ENCODE measurements at regions not wholly inside any gene's neighbourhood (a gene's known extent, or its start where the extent isn't known, plus 50 kb on each side); places are given as distances from the start of the nearest gene placed in this dataset.
"Not testable (repeated sequence)": the region's sequence is repeated elsewhere in the genome, so short reads cannot be mapped to it uniquely, and the experiment has no call there.

- H3K9ac ChIP-seq (ENCODE audit: low read length): no peak overlapping the region
- no peaks in the 10 kb centered on the region for H3K27me3 ChIP-seq (ENCODE audit: low read depth, low read length)
- TF ChIP-seq EZH2phosphoT487 (IDR thresholded peaks at IDR 0.05; ENCODE audit: low read depth) (no peak), CTCF (IDR thresholded peaks at IDR 0.05; ENCODE audit: low read depth, low read length) (no peak)
- H3K9me3 ChIP-seq (ENCODE audit: insufficient read depth, low read length): no peaks in the 10 kb centered on the region
- no peaks in the 10 kb centered on the region for H3K4me1 ChIP-seq (ENCODE audit: low read length)
- no peak overlapping the region for H2AFZ ChIP-seq (ENCODE audit: low read depth, low read length)
- H3K4me3 ChIP-seq (ENCODE audit: low read length): no peak overlapping the region
- no peaks in the 10 kb centered on the region for H3K79me2 ChIP-seq (ENCODE audit: low read length)
- H3K27ac ChIP-seq (ENCODE audit: low read length): no peak overlapping the region
- no peaks in the 10 kb centered on the region for H3K36me3 ChIP-seq (replicated peaks; ENCODE audit: low read depth, low read length)
- no peak overlapping the region for H3K4me2 ChIP-seq (ENCODE audit: low read length)
- no peaks in the 10 kb centered on the region for H4K20me1 ChIP-seq (ENCODE audit: insufficient read depth, low read length)
Measured at GRCh38 chr2:192901446-192901845, 706.7 kb upstream of the TMEFF2 start.

- Histone ChIP-seq H3K4me2 (ENCODE audit: low read length) (no peak overlapping the region), H3K4me3 (ENCODE audit: low read length) (no peak overlapping the region), H3K9me3 (ENCODE audit: insufficient read depth, low read length) (no peaks in the 10 kb centered on the region), H2AFZ (ENCODE audit: low read depth, low read length) (no peak overlapping the region), H3K27me3 (ENCODE audit: low read depth, low read length) (no peaks in the 10 kb centered on the region), H3K27ac (ENCODE audit: low read length) (no peak overlapping the region), H3K79me2 (ENCODE audit: low read length) (no peaks in the 10 kb centered on the region), H4K20me1 (ENCODE audit: insufficient read depth, low read length) (no peaks in the 10 kb centered on the region), H3K36me3 (replicated peaks; ENCODE audit: low read depth, low read length) (no peaks in the 10 kb centered on the region), H3K4me1 (ENCODE audit: low read length) (no peaks in the 10 kb centered on the region), H3K9ac (ENCODE audit: low read length) (no peak overlapping the region)
- TF ChIP-seq CTCF (IDR thresholded peaks at IDR 0.05; ENCODE audit: low read depth, low read length): no peak
- TF ChIP-seq EZH2phosphoT487 (IDR thresholded peaks at IDR 0.05; ENCODE audit: low read depth): no peak
Measured at GRCh38 chr2:192899466-192899865, 704.7 kb upstream of the TMEFF2 start.

GRCh38 chr2:192893976-192894375, 699.2 kb upstream of the TMEFF2 start:
- H2AFZ ChIP-seq (ENCODE audit: low read depth, low read length); H3K9ac ChIP-seq (ENCODE audit: low read length); H3K27ac ChIP-seq (ENCODE audit: low read length); H3K36me3 ChIP-seq (replicated peaks; ENCODE audit: low read depth, low read length); H3K9me3 ChIP-seq (ENCODE audit: insufficient read depth, low read length); H3K4me2 ChIP-seq (ENCODE audit: low read length); H3K27me3 ChIP-seq (ENCODE audit: low read depth, low read length); H3K4me3 ChIP-seq (ENCODE audit: low read length); H3K4me1 ChIP-seq (ENCODE audit: low read length); H3K79me2 ChIP-seq (ENCODE audit: low read length); H4K20me1 ChIP-seq (ENCODE audit: insufficient read depth, low read length): not testable (repeated sequence)

GRCh38 chr2:192888109-192888508, 693.4 kb upstream of the TMEFF2 start:
- TF ChIP-seq EZH2phosphoT487 (IDR thresholded peaks at IDR 0.05; ENCODE audit: low read depth): no peak
- Histone ChIP-seq H3K4me1 (ENCODE audit: low read length) (no peaks in the 10 kb centered on the region), H3K27ac (ENCODE audit: low read length) (no peak overlapping the region), H3K79me2 (ENCODE audit: low read length) (no peaks in the 10 kb centered on the region), H3K27me3 (ENCODE audit: low read depth, low read length) (no peaks in the 10 kb centered on the region), H3K9me3 (ENCODE audit: insufficient read depth, low read length) (no peaks in the 10 kb centered on the region), H3K9ac (ENCODE audit: low read length) (no peak overlapping the region), H3K36me3 (replicated peaks; ENCODE audit: low read depth, low read length) (no peaks in the 10 kb centered on the region), H4K20me1 (ENCODE audit: insufficient read depth, low read length) (no peaks in the 10 kb centered on the region), H3K4me2 (ENCODE audit: low read length) (no peak overlapping the region), H3K4me3 (ENCODE audit: low read length) (no peak overlapping the region), H2AFZ (ENCODE audit: low read depth, low read length) (no peak overlapping the region)

- Histone ChIP-seq H3K4me1 (ENCODE audit: low read length) (no peaks in the 10 kb centered on the region), H3K79me2 (ENCODE audit: low read length) (no peaks in the 10 kb centered on the region), H3K27me3 (ENCODE audit: low read depth, low read length) (no peaks in the 10 kb centered on the region), H3K9ac (ENCODE audit: low read length) (no peak overlapping the region), H3K27ac (ENCODE audit: low read length) (no peak overlapping the region), H4K20me1 (ENCODE audit: insufficient read depth, low read length) (no peaks in the 10 kb centered on the region), H3K4me3 (ENCODE audit: low read length) (no peak overlapping the region), H3K4me2 (ENCODE audit: low read length) (no peak overlapping the region), H2AFZ (ENCODE audit: low read depth, low read length) (no peak overlapping the region), H3K9me3 (ENCODE audit: insufficient read depth, low read length) (no peaks in the 10 kb centered on the region), H3K36me3 (replicated peaks; ENCODE audit: low read depth, low read length) (no peaks in the 10 kb centered on the region)
- TF ChIP-seq CTCF (IDR thresholded peaks at IDR 0.05; ENCODE audit: low read depth, low read length): no peak
- no peak for TF ChIP-seq EZH2phosphoT487 (IDR thresholded peaks at IDR 0.05; ENCODE audit: low read depth)
Measured at GRCh38 chr2:192887337-192887736, 692.6 kb upstream of the TMEFF2 start.
